ENCODE measurements at regions not wholly inside any gene's neighbourhood (a gene's known extent, or its start where the extent isn't known, plus 50 kb on each side); places are given as distances from the start of the nearest gene placed in this dataset.

DNA sequence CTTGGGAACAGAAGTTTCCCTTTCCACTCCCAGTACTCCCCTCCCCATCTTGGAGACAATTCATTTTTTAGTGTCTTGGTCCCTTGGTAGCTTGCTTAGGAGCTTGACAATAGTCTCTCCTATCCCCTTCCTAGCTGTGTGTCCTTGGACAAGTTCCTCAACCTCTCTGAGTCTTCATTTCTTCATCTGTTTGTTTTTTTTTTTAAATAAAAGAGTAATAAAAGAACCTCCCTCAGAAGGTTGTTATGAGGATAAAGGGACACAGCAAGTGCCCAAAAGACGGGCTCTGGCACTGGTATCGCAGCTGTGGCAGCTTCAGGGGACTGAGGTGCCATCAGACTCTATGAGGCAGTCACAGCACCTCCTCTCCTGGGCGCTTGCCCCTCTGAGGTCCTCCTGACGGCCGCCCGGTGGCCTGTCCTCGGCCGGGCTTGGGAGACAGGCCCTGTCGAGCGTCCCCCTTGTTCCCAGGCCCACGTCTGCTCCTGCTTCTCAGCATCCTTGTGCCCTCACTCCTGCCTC lies 689.2 kb downstream of the MATN1 start:
- no peaks in the 10 kb centered on the region for H3K4me1 Mint-ChIP-seq
- H3K4me3 Mint-ChIP-seq, result no peak overlapping the region
- H3K27me3 Mint-ChIP-seq, result peaks cover 3% of the 10 kb centered on the region
- no peak overlapping the region for H3K27ac Mint-ChIP-seq
- no peak for DNase-seq
- H3K36me3 Mint-ChIP-seq (ENCODE audit: low read depth), result no peaks in the 10 kb centered on the region
- intact Hi-C loops (cut with micrococcal nuclease), result no loop called here
- H3K9me3 Mint-ChIP-seq, result peaks cover 4% of the 10 kb centered on the region

DNA sequence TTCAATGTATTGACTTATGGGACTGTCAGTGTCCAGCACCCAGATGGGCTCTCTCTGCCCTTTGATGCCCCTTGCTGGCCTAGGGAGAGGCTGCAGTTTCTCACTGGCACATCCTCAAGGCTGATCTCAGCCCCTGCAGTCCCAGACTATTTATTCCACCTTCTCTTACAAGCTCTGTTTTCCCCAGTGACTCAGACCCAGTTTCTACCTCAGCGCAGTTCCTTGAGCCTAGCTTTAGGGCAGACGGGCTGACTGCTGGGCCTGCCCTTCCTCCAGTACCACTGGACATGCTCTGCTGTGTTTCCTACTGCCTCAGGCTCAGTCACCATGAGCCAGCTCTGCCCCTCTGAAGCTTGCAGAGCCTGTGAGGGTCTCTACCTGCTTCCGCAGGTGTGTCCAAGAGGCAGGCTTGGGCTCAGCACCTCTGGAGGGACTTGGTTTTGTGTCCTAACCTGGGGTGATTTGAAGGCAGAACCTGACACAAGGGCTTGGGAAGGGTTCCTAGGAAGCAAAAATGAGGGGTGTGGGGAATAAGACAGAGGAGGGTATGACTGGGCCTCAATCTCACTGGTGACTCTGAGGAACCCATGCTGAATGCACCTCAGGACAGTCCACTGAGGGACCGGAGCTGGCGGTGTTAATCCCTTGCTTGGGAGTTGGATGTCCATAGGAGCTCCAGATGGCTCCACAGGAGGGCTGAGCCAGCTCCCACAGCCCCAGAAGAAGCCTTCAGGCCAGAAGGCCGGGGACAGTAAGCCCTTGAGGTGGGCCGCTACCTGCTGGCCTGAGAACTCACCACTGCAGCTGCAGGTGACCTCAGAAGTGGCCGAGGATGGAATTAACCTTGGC lies 689.9 kb downstream of the MATN1 start:
- Mint-ChIP-seq H3K4me3 (no peak overlapping the region), H3K9me3 (peaks cover 4% of the 10 kb centered on the region), H3K27ac (no peak overlapping the region), H3K4me1 (no peaks in the 10 kb centered on the region), H3K27me3 (peaks cover 3% of the 10 kb centered on the region), H3K36me3 (ENCODE audit: low read depth) (no peaks in the 10 kb centered on the region)
- no peak for DNase-seq
- intact Hi-C loops (cut with micrococcal nuclease), result no loop called here

DNA sequence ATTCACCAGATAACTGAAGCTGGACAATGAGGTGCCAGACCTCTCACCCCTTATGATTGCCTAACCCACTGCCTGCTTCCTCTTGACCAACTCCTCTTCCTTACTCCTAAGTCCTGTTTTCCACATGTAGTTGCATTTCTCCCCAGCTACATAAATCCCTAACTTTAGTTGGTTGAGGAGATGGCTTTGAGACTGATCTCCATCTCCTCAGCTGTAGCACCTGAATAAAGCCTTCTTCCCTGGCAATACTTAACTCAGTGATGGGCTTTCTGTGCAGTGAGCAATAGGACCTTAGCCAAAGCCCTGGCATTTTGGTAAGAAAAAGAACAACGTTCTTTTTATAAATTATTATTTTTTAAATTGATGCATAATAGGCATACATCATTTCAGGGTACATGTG lies 691.1 kb downstream of the MATN1 start:
- Mint-ChIP-seq H3K36me3 (ENCODE audit: low read depth) (no peaks in the 10 kb centered on the region), H3K4me1 (no peaks in the 10 kb centered on the region), H3K27ac (no peak overlapping the region), H3K27me3 (peaks cover 4% of the 10 kb centered on the region), H3K4me3 (no peak overlapping the region), H3K9me3 (peaks cover 4% of the 10 kb centered on the region)
- no peak for DNase-seq
- intact Hi-C loops (cut with micrococcal nuclease), result no loop called here

DNA sequence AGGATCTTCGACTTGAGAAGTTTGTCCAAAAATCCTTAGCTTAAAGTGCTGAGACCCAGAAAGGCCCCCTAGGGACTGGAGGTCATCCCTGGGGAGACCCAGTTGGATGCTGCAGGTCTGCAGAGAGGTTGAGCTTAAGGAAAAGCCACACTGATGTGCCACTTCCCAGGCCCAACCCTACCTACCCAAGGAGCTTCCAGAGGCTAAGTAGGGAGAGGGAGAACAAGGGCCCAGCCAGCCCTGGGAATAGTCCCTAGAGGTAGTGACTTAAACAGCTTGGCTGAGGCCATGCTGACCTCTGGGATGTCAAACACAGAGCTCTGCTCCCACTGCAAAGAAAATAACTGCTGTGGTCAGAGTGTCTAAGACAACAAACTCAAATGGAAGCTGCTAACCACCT lies 693.7 kb downstream of the MATN1 start:
- peaks cover 8% of the 10 kb centered on the region for H3K27me3 Mint-ChIP-seq
- H3K4me3 Mint-ChIP-seq, result no peak overlapping the region
- H3K27ac Mint-ChIP-seq, result no peak overlapping the region
- no peak for DNase-seq
- H3K9me3 Mint-ChIP-seq, result peaks cover 4% of the 10 kb centered on the region
- no peaks in the 10 kb centered on the region for H3K4me1 Mint-ChIP-seq
- no peaks in the 10 kb centered on the region for H3K36me3 Mint-ChIP-seq (ENCODE audit: low read depth)
- intact Hi-C loops (cut with micrococcal nuclease), result no loop called here

DNA sequence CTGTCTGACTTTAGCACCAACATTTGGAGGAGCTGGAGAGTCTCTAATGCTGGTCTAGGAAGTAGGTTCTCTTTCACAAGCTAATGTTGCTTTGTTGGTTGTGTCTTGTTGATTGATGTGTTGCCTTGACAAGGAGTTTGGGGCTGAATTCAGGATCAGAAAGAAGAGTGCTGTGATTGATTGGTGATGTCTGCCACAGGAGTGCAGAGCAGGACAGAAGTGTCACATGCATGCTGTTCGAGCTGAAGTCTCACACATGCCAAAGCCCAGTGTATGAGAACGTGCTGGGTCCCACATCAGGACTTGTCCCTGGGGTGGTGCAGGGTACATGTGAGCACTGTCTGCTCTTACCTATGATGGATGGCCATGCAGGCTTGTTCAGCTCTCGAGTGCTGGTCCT lies 694.4 kb downstream of the MATN1 start:
- Mint-ChIP-seq H3K27me3 (peaks cover 8% of the 10 kb centered on the region), H3K36me3 (ENCODE audit: low read depth) (no peaks in the 10 kb centered on the region), H3K4me3 (no peak overlapping the region), H3K27ac (no peak overlapping the region), H3K4me1 (no peaks in the 10 kb centered on the region), H3K9me3 (peaks cover 4% of the 10 kb centered on the region)
- no peak for DNase-seq
- intact Hi-C loops (cut with micrococcal nuclease), result no loop called here

DNA sequence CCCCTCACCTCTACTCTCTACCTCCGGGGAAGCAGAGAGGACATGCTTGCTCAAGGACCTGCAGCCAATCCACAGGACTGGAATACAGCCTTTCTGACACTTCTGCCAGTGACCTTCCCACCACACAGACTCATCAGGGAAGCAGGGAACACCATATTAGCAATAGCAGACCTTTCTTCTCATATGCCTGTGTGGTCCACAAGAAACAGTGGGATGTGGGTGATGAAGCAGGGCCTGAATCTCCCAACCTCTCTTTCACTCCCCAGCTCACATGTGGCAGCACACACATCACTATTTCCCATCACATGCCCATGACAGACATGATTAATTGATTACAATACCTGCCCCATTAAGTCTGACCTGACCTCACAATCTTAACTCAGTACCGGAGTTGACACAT lies 695.1 kb downstream of the MATN1 start:
- no peak overlapping the region for H3K4me3 Mint-ChIP-seq
- DNase-seq, result no peak
- intact Hi-C loops (cut with micrococcal nuclease), result no loop called here
- no peaks in the 10 kb centered on the region for H3K4me1 Mint-ChIP-seq
- H3K36me3 Mint-ChIP-seq (ENCODE audit: low read depth), result no peaks in the 10 kb centered on the region
- no peak overlapping the region for H3K27ac Mint-ChIP-seq
- peaks cover 8% of the 10 kb centered on the region for H3K27me3 Mint-ChIP-seq
- peaks cover 4% of the 10 kb centered on the region for H3K9me3 Mint-ChIP-seq

DNA sequence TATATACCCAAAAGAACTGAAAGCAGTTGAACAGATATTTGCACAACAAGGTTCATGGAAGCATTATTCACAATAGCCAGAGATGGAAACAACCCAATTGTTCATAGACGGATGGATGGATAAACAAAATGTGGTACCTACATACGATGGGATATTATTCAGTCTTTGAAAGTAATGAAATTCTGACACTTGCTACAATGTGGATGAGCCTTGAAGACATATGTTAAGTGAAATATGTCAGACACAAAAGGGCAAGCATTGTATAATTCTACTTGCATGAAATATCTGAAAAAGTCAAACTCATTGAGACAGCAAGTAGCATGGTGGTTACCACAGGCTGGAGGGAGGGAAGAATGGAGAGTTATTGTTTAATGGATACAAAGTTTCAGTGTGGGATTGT lies 696.1 kb downstream of the MATN1 start:
- H3K4me3 Mint-ChIP-seq, result no peak overlapping the region

DNA sequence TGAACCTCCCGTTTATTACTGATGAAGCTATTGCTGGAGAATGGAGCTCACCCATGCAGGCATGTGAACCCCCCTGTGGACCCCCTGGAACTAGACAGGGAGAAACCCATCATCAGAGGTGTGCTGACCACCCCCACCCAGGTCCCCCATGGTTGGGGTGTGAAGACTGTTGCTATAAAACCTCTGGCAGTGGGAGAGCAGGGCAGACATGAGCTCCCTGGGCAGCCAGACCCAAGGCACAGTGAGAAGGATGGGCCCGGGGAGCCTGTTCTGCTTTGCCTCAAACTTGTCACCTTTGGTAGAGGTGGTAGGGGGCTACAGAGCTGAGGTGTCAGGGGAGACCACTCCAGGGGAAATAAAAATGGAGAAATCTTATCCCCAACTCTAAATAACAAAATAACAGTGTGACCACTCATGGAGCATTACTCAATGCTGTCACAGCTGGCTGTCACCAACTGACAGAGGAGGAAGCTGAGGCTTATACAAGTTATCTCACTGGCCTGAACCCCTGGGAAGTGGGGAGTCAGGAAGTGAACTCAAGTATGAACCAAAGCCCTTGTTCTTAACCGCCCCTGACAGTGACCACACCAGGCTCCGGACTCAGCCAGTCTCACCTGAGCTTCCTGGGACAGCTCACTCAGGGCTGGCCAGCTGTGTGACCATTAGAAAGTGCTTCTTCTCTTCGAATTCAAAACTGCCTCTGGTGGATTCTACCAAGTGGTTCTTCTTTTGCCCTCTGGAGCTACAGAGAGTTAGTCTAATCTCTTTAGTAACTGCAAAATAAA lies 698.8 kb downstream of the MATN1 start:
- peaks cover 7% of the 10 kb centered on the region for H3K27me3 Mint-ChIP-seq
- no peak for DNase-seq
- intact Hi-C loops (cut with micrococcal nuclease), result no loop called here
- no peak overlapping the region for H3K27ac Mint-ChIP-seq
- no peaks in the 10 kb centered on the region for H3K9me3 Mint-ChIP-seq
- no peak overlapping the region for H3K4me3 Mint-ChIP-seq
- H3K36me3 Mint-ChIP-seq (ENCODE audit: low read depth), result no peaks in the 10 kb centered on the region
- no peaks in the 10 kb centered on the region for H3K4me1 Mint-ChIP-seq

More for the DNA sequence above, 696.1 kb downstream of the MATN1 start:
- intact Hi-C loops (cut with micrococcal nuclease), result no loop called here
- Mint-ChIP-seq H3K4me1 (no peaks in the 10 kb centered on the region), H3K36me3 (ENCODE audit: low read depth) (no peaks in the 10 kb centered on the region), H3K27ac (no peak overlapping the region), H3K27me3 (peaks cover 10% of the 10 kb centered on the region), H3K9me3 (no peaks in the 10 kb centered on the region)
- DNase-seq, result no peak

DNA sequence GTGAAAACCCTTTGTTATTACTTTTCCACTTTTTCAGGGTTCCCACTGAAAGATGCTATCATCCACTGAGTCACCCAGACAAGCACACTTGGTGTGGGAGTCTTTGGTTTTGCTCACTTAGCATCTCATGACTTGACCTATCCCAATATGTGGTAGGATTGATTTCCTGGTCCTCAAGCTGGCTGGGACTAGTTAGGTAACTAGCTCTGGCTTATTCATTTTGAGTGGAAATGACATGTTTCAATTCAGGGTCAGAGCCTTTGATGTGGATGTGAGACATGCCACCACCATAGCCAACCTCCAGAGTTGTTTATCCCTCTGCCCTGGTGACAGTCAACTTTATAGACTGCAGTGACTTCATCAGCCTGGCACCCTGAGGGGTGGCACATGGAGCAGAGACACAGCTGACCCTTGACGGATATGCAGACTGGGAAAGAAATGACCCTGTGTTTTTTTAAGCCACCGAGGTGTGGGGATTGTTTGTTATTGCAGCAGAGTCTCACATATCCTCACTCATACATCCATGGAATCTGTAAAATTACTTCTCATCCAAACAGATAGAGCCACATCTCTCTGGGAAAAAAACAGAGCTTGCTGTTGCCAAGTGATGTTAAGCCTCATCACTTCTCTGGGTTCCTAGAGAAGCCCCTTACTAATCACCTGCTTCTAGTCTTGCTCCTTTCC lies 699.9 kb downstream of the MATN1 start:
- Mint-ChIP-seq H3K27ac (no peak overlapping the region), H3K36me3 (ENCODE audit: low read depth) (no peaks in the 10 kb centered on the region), H3K9me3 (no peaks in the 10 kb centered on the region), H3K4me3 (no peak overlapping the region), H3K27me3 (peaks cover 8% of the 10 kb centered on the region), H3K4me1 (no peaks in the 10 kb centered on the region)
- no peak for DNase-seq
- intact Hi-C loops (cut with micrococcal nuclease), result no loop called here

DNA sequence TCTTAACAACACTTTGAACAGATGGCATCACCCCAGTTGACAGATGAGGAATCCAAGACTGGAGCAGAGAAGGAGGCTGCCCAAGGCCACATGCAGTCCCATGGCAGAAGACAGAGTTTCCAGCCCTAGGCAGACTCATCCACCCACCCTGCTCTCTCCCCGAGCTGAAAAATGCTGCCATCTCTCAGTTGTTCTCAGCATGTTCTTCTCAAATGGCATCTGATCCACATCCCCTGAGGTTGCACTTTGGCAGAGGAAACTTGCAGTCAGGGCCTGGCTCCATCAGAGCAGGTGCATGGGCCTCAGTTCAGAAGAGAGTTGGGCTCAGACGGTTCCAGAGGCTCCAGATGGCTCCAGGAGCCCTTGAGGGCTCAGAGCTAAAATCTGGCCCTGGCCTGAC lies 709.4 kb downstream of the MATN1 start:
- Mint-ChIP-seq H3K27me3 (peaks cover 3% of the 10 kb centered on the region), H3K36me3 (ENCODE audit: low read depth) (no peaks in the 10 kb centered on the region), H3K9me3 (no peaks in the 10 kb centered on the region), H3K27ac (no peak overlapping the region), H3K4me1 (no peaks in the 10 kb centered on the region), H3K4me3 (no peak overlapping the region)
- intact Hi-C loops (cut with micrococcal nuclease), result no loop called here
- DNase-seq, result no peak

DNA sequence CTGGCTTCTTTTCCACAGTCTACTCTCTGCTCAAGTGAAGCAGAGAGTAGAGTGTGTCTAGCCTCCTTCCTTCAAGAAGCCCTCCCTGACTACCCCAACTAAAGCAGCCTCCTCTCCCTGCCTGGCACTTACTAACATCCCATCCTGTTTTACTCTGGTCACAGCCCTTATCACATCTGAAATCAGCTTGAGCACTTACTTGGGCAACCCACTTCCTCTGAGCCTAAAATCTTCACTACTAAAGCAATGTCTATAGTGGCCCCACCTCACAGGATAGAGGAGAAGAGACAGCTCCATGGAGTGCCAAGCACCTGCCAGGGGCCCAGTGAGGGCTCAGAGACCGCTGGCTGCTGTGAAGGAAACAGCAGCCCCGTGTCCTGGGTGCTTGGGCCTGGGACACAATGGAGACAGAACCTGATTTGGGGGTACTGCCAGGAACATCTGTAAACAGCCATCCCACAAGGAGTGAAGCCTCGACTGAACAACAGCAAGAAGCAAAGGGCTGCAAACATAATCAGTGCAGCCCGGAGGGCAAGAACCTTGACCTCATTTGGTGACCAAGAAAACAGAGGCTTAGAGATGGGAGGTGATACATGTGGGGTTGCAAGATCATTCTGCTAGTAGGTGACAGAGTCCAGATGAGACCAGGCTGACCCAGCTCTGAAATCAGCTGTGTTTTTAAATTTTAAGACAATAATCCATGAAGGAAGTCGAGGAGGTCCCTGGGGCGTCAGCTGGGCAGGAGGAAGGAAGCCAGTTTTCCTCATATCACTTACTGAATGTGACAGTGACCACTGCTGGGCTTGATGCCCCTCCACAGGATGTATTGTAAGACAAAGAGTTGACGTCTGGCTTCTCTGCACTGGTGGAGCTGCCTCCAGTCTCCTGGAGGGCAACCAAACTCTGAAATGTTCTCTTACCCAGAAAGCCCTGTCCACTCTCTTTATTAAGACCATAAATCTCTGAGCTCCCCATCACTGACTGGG lies 710.6 kb downstream of the MATN1 start:
- Mint-ChIP-seq H3K36me3 (ENCODE audit: low read depth) (no peaks in the 10 kb centered on the region), H3K9me3 (no peaks in the 10 kb centered on the region), H3K27me3 (peaks cover 2% of the 10 kb centered on the region), H3K4me3 (no peak overlapping the region), H3K4me1 (no peaks in the 10 kb centered on the region), H3K27ac (no peak overlapping the region)
- DNase-seq, result no peak
- intact Hi-C loops (cut with micrococcal nuclease), result no loop called here

DNA sequence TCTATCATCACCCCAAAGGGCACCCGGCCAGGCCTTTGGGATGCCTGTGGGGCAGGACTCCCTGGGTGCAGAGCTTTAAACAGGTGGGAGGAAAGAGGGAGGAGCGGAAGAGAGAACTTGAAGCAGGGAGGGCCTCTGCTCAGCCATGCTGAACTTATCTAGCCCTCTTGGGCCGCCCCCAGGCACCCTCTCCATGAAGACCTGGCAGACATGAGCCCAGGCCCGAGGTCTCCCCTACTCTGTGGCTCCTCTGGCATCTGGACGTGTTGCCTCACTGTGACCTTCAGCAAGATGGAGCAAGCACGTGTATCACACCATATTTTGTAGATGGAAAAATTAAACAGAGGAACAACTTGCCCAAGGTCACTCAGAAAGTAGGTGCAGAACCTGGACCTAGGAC lies 711.4 kb downstream of the MATN1 start:
- no peaks in the 10 kb centered on the region for H3K9me3 Mint-ChIP-seq
- no peaks in the 10 kb centered on the region for H3K36me3 Mint-ChIP-seq (ENCODE audit: low read depth)
- no peak overlapping the region for H3K4me3 Mint-ChIP-seq
- H3K4me1 Mint-ChIP-seq, result no peaks in the 10 kb centered on the region
- no peak for DNase-seq
- H3K27me3 Mint-ChIP-seq, result no peaks in the 10 kb centered on the region
- intact Hi-C loops (cut with micrococcal nuclease), result no loop called here
- H3K27ac Mint-ChIP-seq, result no peak overlapping the region

DNA sequence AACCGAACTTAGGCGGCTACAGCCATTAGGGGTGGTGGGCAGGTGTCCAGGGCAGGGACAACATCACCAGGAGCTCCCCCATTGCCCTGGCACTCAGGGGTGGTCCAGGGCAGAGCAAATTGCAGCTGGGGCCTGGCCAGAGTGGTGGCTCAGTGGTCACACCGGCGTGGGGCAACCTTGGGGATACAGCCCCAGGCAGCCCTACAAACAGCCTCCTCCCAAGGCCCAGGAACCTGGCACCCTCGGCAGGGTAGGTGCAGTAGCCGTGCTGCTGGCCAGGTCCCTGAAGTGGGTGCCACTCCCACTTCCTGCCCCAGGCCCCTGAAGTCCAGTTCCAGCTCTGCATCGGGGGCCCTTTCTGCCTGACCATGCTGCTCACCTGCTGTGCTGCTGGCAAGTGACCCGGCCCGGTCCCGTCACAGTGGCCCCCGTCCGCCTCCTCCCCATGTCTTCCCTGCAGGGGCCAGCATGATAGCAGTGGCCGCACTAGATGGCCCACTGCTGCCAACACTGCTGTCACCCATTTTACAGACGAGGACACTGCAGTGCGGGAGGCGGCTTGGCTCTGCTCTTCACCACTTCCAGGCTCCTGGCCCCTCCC lies 712.8 kb downstream of the MATN1 start:
- H3K9me3 Mint-ChIP-seq, result no peaks in the 10 kb centered on the region
- no peaks in the 10 kb centered on the region for H3K4me1 Mint-ChIP-seq
- H3K27ac Mint-ChIP-seq, result no peak overlapping the region
- H3K36me3 Mint-ChIP-seq (ENCODE audit: low read depth), result no peaks in the 10 kb centered on the region
- DNase-seq, result peak; percentile 28
- intact Hi-C loops (cut with micrococcal nuclease), result no loop called here
- no peaks in the 10 kb centered on the region for H3K27me3 Mint-ChIP-seq
- H3K4me3 Mint-ChIP-seq, result no peak overlapping the region

Data from activated CD4-positive, alpha-beta T cell treated with anti-CD3 and anti-CD28 coated beads, Interleukin-2, amount 10 ng/mL, durations not matched to agents 24 days and 14 days (primary cell).